OCI-LY7 (cell line): ENCODE measurements at regions not wholly inside any gene's neighbourhood (a gene's known extent, or its start where the extent isn't known, plus 50 kb on each side); places are given as distances from the start of the nearest gene placed in this dataset.

Source experiments
- BruUV-seq: library from RNA; stranded (reverse); fragments of 400-500 nt; replicated peaks from 2 replicates; lab custom pipeline; 2021; lab: Mats Ljungman, UMichigan
- CTCF ChIA-PET: fragments of 300-600 bp; sonication (Branson Sonifier 250); formaldehyde crosslinking; loops from one replicate; lab custom pipeline; 2022; ENCODE audit warnings: antibody characterized with exemption; ENCODE audit not compliant: unreplicated experiment; lab: Charles Lee
- POLR2A ChIA-PET: fragments of 300-600 bp; sonication (Branson Sonifier 250); formaldehyde crosslinking; loops from one replicate; lab custom pipeline; 2022; ENCODE audit warnings: antibody characterized with exemption; lab: Charles Lee
- DNase-seq: peaks from one replicate; pipeline ENCODE4 v3.0.0-alpha.2; 2015; ENCODE audit warnings: low spot score
- H2AFZ ChIP-seq: fragments of 200-600 bp; sonication (generic), shearing (Covaris generic); 2 replicates; pipeline ENCODE4 v1.6.1; 2014; ENCODE audit warnings: mild to moderate bottlenecking, antibody characterized with exemption, low read length, moderate library complexity
- H3K27ac ChIP-seq: fragments of 200-600 bp; sonication (generic); 2 replicates; pipeline ENCODE4 v1.5.1; 2014; ENCODE audit warnings: mixed run types, low read depth, mild to moderate bottlenecking, moderate library complexity, low read length, inconsistent platforms; ENCODE audit not compliant: poor library complexity, severe bottlenecking
- H3K36me3 ChIP-seq: fragments of 200-600 bp; sonication (generic); 2 replicates; pipeline ENCODE4 v1.6.1; 2014; ENCODE audit warnings: mild to moderate bottlenecking, antibody characterized with exemption, low read length, moderate library complexity, mixed read lengths; ENCODE audit not compliant: insufficient read depth
- H3K4me1 ChIP-seq: fragments of 200-600 bp; sonication (generic); 2 replicates; pipeline ENCODE4 v1.5.1; 2014; ENCODE audit warnings: mild to moderate bottlenecking, low read length; ENCODE audit not compliant: insufficient read depth, poor library complexity, severe bottlenecking
- H3K4me2 ChIP-seq: fragments of 200-600 bp; sonication (generic); 2 replicates; pipeline ENCODE4 v1.6.1; 2014; ENCODE audit warnings: mild to moderate bottlenecking, low read length
- H3K4me3 ChIP-seq: fragments of 200-600 bp; sonication (generic); 2 replicates; pipeline ENCODE4 v1.5.1; 2014; ENCODE audit warnings: mild to moderate bottlenecking, low read depth, low read length; ENCODE audit not compliant: poor library complexity, severe bottlenecking
- H3K79me2 ChIP-seq: fragments of 200-600 bp; sonication (generic); 2 replicates; pipeline ENCODE4 v1.6.1; 2016; ENCODE audit warnings: low read depth, mild to moderate bottlenecking, low read length, moderate library complexity, mixed read lengths; ENCODE audit not compliant: insufficient read depth
- H3K9me2 ChIP-seq: fragments of 200-600 bp; sonication (generic); 2 replicates; pipeline ENCODE4 v1.6.1; 2016; ENCODE audit warnings: mild to moderate bottlenecking, low read length, mixed read lengths; ENCODE audit not compliant: insufficient read depth
- H3K9me3 ChIP-seq: fragments of 200-600 bp; sonication (generic); 2 replicates; pipeline ENCODE4 v1.6.1; 2014; ENCODE audit warnings: mild to moderate bottlenecking, mixed run types, low read length, mixed read lengths
- H4K20me1 ChIP-seq: fragments of 200-600 bp; sonication (generic); 2 replicates; pipeline ENCODE4 v1.6.1; 2014; ENCODE audit warnings: mild to moderate bottlenecking, antibody characterized with exemption, low read length, moderate library complexity, mixed read lengths; ENCODE audit not compliant: insufficient read depth
- EZH2phosphoT487 ChIP-seq: fragments of 200-600 bp; sonication (generic); IDR thresholded peaks from 2 replicates; pipeline ENCODE4 v1.6.1; 2018; ENCODE audit warnings: low read depth, borderline replicate concordance, mild to moderate bottlenecking, mixed run types, antibody characterized with exemption, low read length, moderate library complexity, mixed read lengths
- intact Hi-C: fragments of 100-400 bp; cut with micrococcal nuclease; formaldehyde crosslinking; loops from one replicate; pipeline ENCODE4 v1.10.0; 2022; ENCODE audit not compliant: unreplicated experiment
- TF ChIP-seq, protein P1 (sequence below): fragments of 200-600 bp; sonication (generic); conservative IDR thresholded peaks from 2 replicates; pipeline ENCODE4 v1.5.1; 2014; ENCODE audit warnings: mild to moderate bottlenecking, antibody characterized with exemption, low read length, moderate library complexity, mixed read lengths

DNA sequence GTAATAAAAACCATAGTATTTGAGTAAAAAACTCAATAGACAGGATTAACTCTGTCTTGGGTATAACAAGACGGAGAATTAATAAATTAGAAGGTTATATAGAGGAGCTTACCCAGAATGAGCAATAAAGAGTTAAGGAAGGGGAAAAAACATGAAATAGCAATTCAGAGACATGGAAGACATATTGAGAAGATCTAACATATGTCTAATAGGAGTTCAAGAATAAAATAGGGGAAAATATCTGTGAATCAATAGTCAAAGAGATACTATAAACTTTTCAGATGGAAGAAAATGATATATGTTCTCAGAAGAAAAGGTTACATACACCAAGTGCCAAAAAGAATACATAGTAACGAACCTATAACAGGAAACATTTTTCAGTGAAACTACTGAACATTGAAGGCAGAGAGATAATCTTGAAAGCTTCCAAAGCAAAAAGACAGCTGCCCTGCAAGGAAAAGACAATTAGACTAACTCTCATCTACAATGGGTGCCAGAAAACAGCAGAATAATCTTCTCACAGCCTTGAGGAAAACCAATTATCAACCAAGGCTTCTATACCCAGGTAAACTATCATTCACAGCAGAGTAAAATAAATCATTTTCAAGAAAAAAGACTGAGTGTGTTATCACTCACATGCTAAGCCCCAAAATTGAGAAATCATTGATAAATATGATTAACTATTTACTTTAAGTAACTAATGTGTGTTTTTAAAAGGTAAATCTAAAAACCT lies 106.0 kb downstream of the ENC1 start:
- no peaks in the 10 kb centered on the region for H4K20me1 ChIP-seq
- ChIA-PET CTCF (no interaction called here), POLR2A (no interaction called here)
- no peak overlapping the region for H2AFZ ChIP-seq
- no peak overlapping the region for H3K4me2 ChIP-seq
- H3K9me3 ChIP-seq, result peaks cover 8% of the 10 kb centered on the region; the same call in 1 of the 2 replicates
- TF ChIP-seq EZH2phosphoT487, result no peak
- TF ChIP-seq, protein P1, sequence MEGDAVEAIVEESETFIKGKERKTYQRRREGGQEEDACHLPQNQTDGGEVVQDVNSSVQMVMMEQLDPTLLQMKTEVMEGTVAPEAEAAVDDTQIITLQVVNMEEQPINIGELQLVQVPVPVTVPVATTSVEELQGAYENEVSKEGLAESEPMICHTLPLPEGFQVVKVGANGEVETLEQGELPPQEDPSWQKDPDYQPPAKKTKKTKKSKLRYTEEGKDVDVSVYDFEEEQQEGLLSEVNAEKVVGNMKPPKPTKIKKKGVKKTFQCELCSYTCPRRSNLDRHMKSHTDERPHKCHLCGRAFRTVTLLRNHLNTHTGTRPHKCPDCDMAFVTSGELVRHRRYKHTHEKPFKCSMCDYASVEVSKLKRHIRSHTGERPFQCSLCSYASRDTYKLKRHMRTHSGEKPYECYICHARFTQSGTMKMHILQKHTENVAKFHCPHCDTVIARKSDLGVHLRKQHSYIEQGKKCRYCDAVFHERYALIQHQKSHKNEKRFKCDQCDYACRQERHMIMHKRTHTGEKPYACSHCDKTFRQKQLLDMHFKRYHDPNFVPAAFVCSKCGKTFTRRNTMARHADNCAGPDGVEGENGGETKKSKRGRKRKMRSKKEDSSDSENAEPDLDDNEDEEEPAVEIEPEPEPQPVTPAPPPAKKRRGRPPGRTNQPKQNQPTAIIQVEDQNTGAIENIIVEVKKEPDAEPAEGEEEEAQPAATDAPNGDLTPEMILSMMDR, result no peak
- no peaks in the 10 kb centered on the region for H3K36me3 ChIP-seq
- intact Hi-C loops, result no loop called here
- no TSS peak for BruUV-seq
- no peaks in the 10 kb centered on the region for H3K4me1 ChIP-seq
- no peak for DNase-seq
- H3K9me2 ChIP-seq, result no peaks in the 10 kb centered on the region
- no peaks in the 10 kb centered on the region for H3K79me2 ChIP-seq
- H3K4me3 ChIP-seq, result no peak overlapping the region
- no peak overlapping the region for H3K27ac ChIP-seq

DNA sequence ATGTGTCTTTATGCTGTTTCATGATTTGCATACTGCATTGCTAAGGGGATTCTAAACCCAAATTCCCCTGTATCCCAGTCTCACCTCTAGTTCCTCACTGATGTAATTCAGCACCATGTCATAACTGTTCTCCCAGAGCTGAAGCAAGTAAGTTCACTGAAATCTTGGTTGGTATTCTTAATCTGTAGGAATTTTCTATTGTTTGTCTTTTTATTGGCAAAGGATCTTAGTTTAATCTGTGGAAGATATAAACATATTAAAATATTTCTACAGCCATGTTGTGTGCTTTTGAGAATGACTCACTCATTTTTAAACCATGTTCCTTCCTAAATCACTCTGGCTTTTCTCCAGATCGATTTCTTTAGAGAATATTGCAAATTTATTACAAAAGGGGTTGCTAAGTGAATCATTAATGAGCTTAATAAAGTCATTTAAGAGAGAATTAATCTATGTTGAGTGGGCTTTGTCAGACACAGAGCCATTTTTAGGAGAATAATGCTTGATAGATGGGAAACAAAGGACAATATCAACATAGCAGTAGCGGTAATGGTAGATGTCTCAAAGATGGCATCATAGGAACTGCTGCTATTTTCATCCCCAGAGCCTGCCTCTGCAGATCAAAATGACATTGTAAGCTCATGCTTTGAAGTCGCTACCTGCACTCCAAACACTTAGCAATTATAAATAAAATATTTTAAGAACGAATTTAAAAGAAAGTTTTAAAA lies 110.0 kb downstream of the ENC1 start:
- CTCF ChIA-PET, result no interaction called here
- H3K4me2 ChIP-seq, result no peak overlapping the region
- POLR2A ChIA-PET, result interaction anchor here (0.9 kb wide), 1 partner anchor 38 kb away, joined by 3 read pairs; no protein-coding TSS in a partner anchor

More for the DNA sequence above, 110.0 kb downstream of the ENC1 start:
- TF ChIP-seq EZH2phosphoT487, result no peak
- TF ChIP-seq, protein P1, result no peak
- DNase-seq, result no peak
- H3K9me3 ChIP-seq, result peaks cover 8% of the 10 kb centered on the region; the same call in 1 of the 2 replicates
- no peak overlapping the region for H3K4me3 ChIP-seq
- H3K36me3 ChIP-seq, result no peaks in the 10 kb centered on the region
- H3K27ac ChIP-seq, result no peak overlapping the region
- H3K79me2 ChIP-seq, result no peaks in the 10 kb centered on the region
- H3K4me1 ChIP-seq, result no peaks in the 10 kb centered on the region
- H4K20me1 ChIP-seq, result no peaks in the 10 kb centered on the region
- intact Hi-C loops, result no loop called here
- no peaks in the 10 kb centered on the region for H3K9me2 ChIP-seq
- no peak overlapping the region for H2AFZ ChIP-seq
- no TSS peak for BruUV-seq
